H1 (cell line): ENCODE measurements at regions not wholly inside any gene's neighbourhood (a gene's known extent, or its start where the extent isn't known, plus 50 kb on each side); places are given as distances from the start of the nearest gene placed in this dataset.

ENCODE experiments used
- ASH2L ChIP-seq: fragments of 200-600, 300-600 bp; sonication (generic); IDR thresholded peaks from one replicate; pipeline ENCODE4 v1.7.1; 2017; ENCODE audit warnings: low read length
- ATF2 ChIP-seq: IDR thresholded peaks from 2 replicates; pipeline ENCODE4 v1.6.1; 2012; ENCODE audit warnings: low read length, inconsistent platforms
- BRCA1 ChIP-seq: IDR thresholded peaks from 2 replicates; pipeline ENCODE4 v1.6.1; 2012; ENCODE audit warnings: low read depth, low read length, improper control_type of control experiment
- CBX8 ChIP-seq: fragments of 300-800, 300-1000 bp; sonication (generic); IDR thresholded peaks from 2 replicates; pipeline ENCODE4 v1.7.1; 2016; ENCODE audit warnings: low read depth, low read length, borderline replicate concordance
- POLR2A ChIP-seq, 2 experiments: IDR thresholded peaks; 1 replicate in 1 of 2; 2 replicates in 1 of 2; pipeline ENCODE4 v1.6.1; 2011; ENCODE audit warnings: low read depth in 2 of 2, low read length in 2 of 2, mild to moderate bottlenecking in 2 of 2; ENCODE audit errors: control extremely low read depth in 1 of 2
- SP2 ChIP-seq: IDR thresholded peaks from 2 replicates; pipeline ENCODE4 v1.6.1; 2012; ENCODE audit warnings: mild to moderate bottlenecking, low read length, inconsistent platforms
- SRF ChIP-seq: IDR thresholded peaks from 2 replicates; pipeline ENCODE4 v1.6.1; 2011; ENCODE audit warnings: mild to moderate bottlenecking, low read depth, low read length, moderate library complexity
- TF ChIP-seq, protein P1 (sequence below): IDR thresholded peaks from 2 replicates; pipeline ENCODE4 v1.6.1; 2012; ENCODE audit warnings: inconsistent platforms

GRCh38 chr22:48856308-48856615, 971.4 kb downstream of the BRD1 start (continued):
- TF ChIP-seq SP2 (no peak), ASH2L (no peak), CBX8 (no peak), ATF2 (no peak), BRCA1 (no peak), POLR2A (IDR thresholded peaks at IDR 0.05; ENCODE audit: control extremely low read depth in 1 of 2, low read depth in 2 of 2, low read length in 2 of 2) (no peak), SRF (no peak)
- TF ChIP-seq, protein P1, sequence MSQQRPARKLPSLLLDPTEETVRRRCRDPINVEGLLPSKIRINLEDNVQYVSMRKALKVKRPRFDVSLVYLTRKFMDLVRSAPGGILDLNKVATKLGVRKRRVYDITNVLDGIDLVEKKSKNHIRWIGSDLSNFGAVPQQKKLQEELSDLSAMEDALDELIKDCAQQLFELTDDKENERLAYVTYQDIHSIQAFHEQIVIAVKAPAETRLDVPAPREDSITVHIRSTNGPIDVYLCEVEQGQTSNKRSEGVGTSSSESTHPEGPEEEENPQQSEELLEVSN = no peak
- TF ChIP-seq, all 59 proteins: peak for 0
